H9 (cell line): ENCODE measurements at regions not wholly inside any gene's neighbourhood (a gene's known extent, or its start where the extent isn't known, plus 50 kb on each side); places are given as distances from the start of the nearest gene placed in this dataset.

ENCODE experiments used
- DNase-seq: peaks from one replicate; pipeline ENCODE4 v3.0.0-alpha.2; 2017
- H2AFZ ChIP-seq: one replicate; pipeline ENCODE4 v1.6.1; 2013; ENCODE audit warnings: mild to moderate bottlenecking, low read length, control low read depth, moderate library complexity
- H2AK5ac ChIP-seq: 2 replicates; pipeline ENCODE4 v1.6.1; 2013; ENCODE audit warnings: low read length, control low read depth, mixed read lengths; ENCODE audit not compliant: insufficient read length
- H2BK120ac ChIP-seq: one replicate; pipeline ENCODE4 v1.6.1; 2013; ENCODE audit warnings: low read depth, mild to moderate bottlenecking, low read length, control low read depth, inconsistent platforms; ENCODE audit not compliant: poor library complexity, severe bottlenecking
- H2BK12ac ChIP-seq: 2 replicates; pipeline ENCODE4 v1.6.1; 2013; ENCODE audit warnings: low read length, control low read depth, mixed read lengths, low read depth; ENCODE audit not compliant: insufficient read length
- H2BK15ac ChIP-seq: 2 replicates; pipeline ENCODE4 v1.6.1; 2013; ENCODE audit warnings: low read depth, low read length, control low read depth
- H2BK20ac ChIP-seq: one replicate; pipeline ENCODE4 v1.6.1; 2013; ENCODE audit warnings: low read depth, mild to moderate bottlenecking, low read length, control low read depth, inconsistent platforms; ENCODE audit not compliant: poor library complexity, severe bottlenecking
- H2BK5ac ChIP-seq: 2 replicates; pipeline ENCODE4 v1.6.1; 2013; ENCODE audit warnings: low read length, control low read depth, mixed read lengths; ENCODE audit not compliant: insufficient read length
- H3K14ac ChIP-seq: 2 replicates; pipeline ENCODE4 v1.6.1; 2013; ENCODE audit warnings: low read length, control low read depth; ENCODE audit not compliant: insufficient read depth
- H3K18ac ChIP-seq: 2 replicates; pipeline ENCODE4 v1.6.1; 2013; ENCODE audit warnings: low read depth, mild to moderate bottlenecking, mixed read lengths, low read length, control low read depth; ENCODE audit not compliant: insufficient read length
- H3K23ac ChIP-seq: 2 replicates; pipeline ENCODE4 v1.6.1; 2013; ENCODE audit warnings: low read length, control low read depth, mixed read lengths, low read depth; ENCODE audit not compliant: insufficient read length
- H3K23me2 ChIP-seq: 2 replicates; pipeline ENCODE4 v1.6.1; 2013; ENCODE audit warnings: low read depth, mild to moderate bottlenecking, mixed read lengths, low read length, control low read depth; ENCODE audit not compliant: insufficient read length, poor library complexity, severe bottlenecking
- H3K27ac ChIP-seq: 2 replicates; pipeline ENCODE4 v1.5.1; 2013; ENCODE audit warnings: low read length, control low read depth, mixed read lengths, low read depth; ENCODE audit not compliant: insufficient read length
- H3K27me3 ChIP-seq: 2 replicates; pipeline ENCODE4 v1.6.1; 2013; ENCODE audit warnings: low read length, control low read depth, inconsistent platforms; ENCODE audit not compliant: insufficient read depth
- H3K4ac ChIP-seq: 2 replicates; pipeline ENCODE4 v1.6.1; 2013; ENCODE audit warnings: low read depth, mild to moderate bottlenecking, control low read depth, inconsistent platforms, low read length, moderate library complexity
- H3K4me1 ChIP-seq: 2 replicates; pipeline ENCODE4 v1.6.1; 2013; ENCODE audit warnings: low read length, control low read depth, inconsistent platforms; ENCODE audit not compliant: insufficient read depth
- H3K4me2 ChIP-seq: 2 replicates; pipeline ENCODE4 v1.6.1; 2013; ENCODE audit warnings: low read length, control low read depth, mixed read lengths; ENCODE audit not compliant: insufficient read length, insufficient read depth
- H3K56ac ChIP-seq: 2 replicates; pipeline ENCODE4 v1.6.1; 2013; ENCODE audit warnings: low read depth, mild to moderate bottlenecking, mixed read lengths, low read length, control low read depth; ENCODE audit not compliant: insufficient read length
- H3K79me1 ChIP-seq: 2 replicates; pipeline ENCODE4 v1.6.1; 2013; ENCODE audit warnings: low read depth, mild to moderate bottlenecking, moderate library complexity, low read length, control low read depth, inconsistent platforms; ENCODE audit not compliant: insufficient read depth, poor library complexity, severe bottlenecking
- H3K79me2 ChIP-seq: 2 replicates; pipeline ENCODE4 v1.6.1; 2013; ENCODE audit warnings: low read length, control low read depth, inconsistent platforms; ENCODE audit not compliant: insufficient read depth
- H3K9ac ChIP-seq: 2 replicates; pipeline ENCODE4 v1.6.1; 2013; ENCODE audit warnings: low read length, control low read depth, mixed read lengths; ENCODE audit not compliant: insufficient read length; ENCODE audit errors: extremely low read depth
- H3K9me3 ChIP-seq: one replicate; pipeline ENCODE4 v1.6.1; 2013; ENCODE audit warnings: low read depth, low read length, inconsistent platforms; ENCODE audit not compliant: control insufficient read depth
- H3T11ph ChIP-seq: one replicate; pipeline ENCODE4 v1.6.1; 2013; ENCODE audit warnings: mild to moderate bottlenecking, low read length, control low read depth, inconsistent platforms
- H4K20me1 ChIP-seq: one replicate; pipeline ENCODE4 v1.6.1; 2013; ENCODE audit not compliant: control insufficient read depth, insufficient read length, insufficient read depth
- H4K5ac ChIP-seq: 2 replicates; pipeline ENCODE4 v1.6.1; 2013; ENCODE audit warnings: low read depth, mild to moderate bottlenecking, mixed read lengths, low read length, control low read depth; ENCODE audit not compliant: insufficient read length
- H4K8ac ChIP-seq: replicated peaks from 2 replicates; pipeline ENCODE4 v1.6.1; 2013; ENCODE audit warnings: low read length, control low read depth, mixed read lengths, low read depth; ENCODE audit not compliant: insufficient read length
- H4K91ac ChIP-seq: 2 replicates; pipeline ENCODE4 v1.6.1; 2013; ENCODE audit warnings: low read depth, mild to moderate bottlenecking, moderate library complexity, mixed read lengths, low read length, control low read depth; ENCODE audit not compliant: insufficient read length
- H3K27ac Mint-ChIP-seq, 3 experiments: 2 replicates in 2 of 3; 3 replicates in 1 of 3; pipeline ENCODE4 v1.8.0; 2020 to 2021; ENCODE audit warnings: mixed read lengths in 3 of 3, mild to moderate bottlenecking in 1 of 3, moderate library complexity in 1 of 3
- H3K27me3 Mint-ChIP-seq: 2 replicates; pipeline ENCODE4 v1.8.0; 2021; ENCODE audit warnings: low read depth, mild to moderate bottlenecking, moderate library complexity, mixed read lengths
- H3K36me3 Mint-ChIP-seq, 3 experiments: 2 replicates in 2 of 3; 3 replicates in 1 of 3; pipeline ENCODE4 v1.8.0; 2020 to 2021; ENCODE audit warnings: low read depth in 3 of 3, mixed read lengths in 3 of 3; ENCODE audit not compliant: insufficient read depth in 1 of 3
- H3K4me1 Mint-ChIP-seq, 2 experiments: 2 replicates each; pipeline ENCODE4 v1.8.0; 2020; ENCODE audit warnings: mixed read lengths in 2 of 2
- H3K4me3 Mint-ChIP-seq, 2 experiments: 2 replicates in 1 of 2; 3 replicates in 1 of 2; pipeline ENCODE4 v1.8.0; 2020 to 2021; ENCODE audit warnings: mild to moderate bottlenecking in 2 of 2, mixed read lengths in 2 of 2, moderate library complexity in 1 of 2
- H3K9me3 Mint-ChIP-seq, 2 experiments: 2 replicates in 1 of 2; 3 replicates in 1 of 2; pipeline ENCODE4 v1.8.0; 2020; ENCODE audit warnings: mild to moderate bottlenecking in 2 of 2, mixed read lengths in 2 of 2, moderate library complexity in 1 of 2
- WGBS: extraction: QIAGEN DNeasy Blood & Tissue Kit; methylation state at CpG from one replicate; pipeline ENCODE4 v1.1.7; 2013; ENCODE audit warnings: missing lambda C conversion rate, low lambda C conversion rate, mixed read lengths; ENCODE audit not compliant: insufficient read length; ENCODE audit errors: extremely low coverage; 5-methylcytosine and 5-hydroxymethylcytosine counted together
- TF ChIP-seq, protein P1 (sequence below): fragments of 200-600 bp; sonication (generic); conservative IDR thresholded peaks from 3 replicates; pipeline ENCODE4 v1.8.0; 2021; ENCODE audit warnings: antibody characterized with exemption, mild to moderate bottlenecking

DNA sequence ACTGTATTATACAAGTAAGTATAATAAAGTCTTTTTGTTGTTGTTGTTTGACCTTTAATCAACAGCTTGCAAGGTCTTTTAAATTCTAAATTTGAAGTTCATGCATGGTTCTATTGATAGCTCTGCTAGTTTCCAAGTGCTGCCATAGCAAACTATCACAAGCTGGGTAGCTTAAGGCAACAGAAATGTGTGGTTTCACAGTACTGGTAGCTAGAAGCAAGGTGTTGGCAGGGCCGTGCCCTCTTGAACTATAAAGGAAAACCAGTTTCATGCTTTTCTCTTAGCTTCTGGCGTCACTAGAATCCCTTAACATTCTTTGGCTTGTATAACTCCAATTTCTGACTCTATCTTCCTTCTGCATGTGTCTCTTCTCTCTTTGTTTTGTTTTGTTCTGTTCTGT lies 1021.9 kb upstream of the AUTS2 start:
- no peak overlapping the region for H3K27ac Mint-ChIP-seq
- no peak overlapping the region for H3K4me3 Mint-ChIP-seq
- H3T11ph ChIP-seq = no peak overlapping the region
- no peak overlapping the region for H3K18ac ChIP-seq
- no peaks in the 10 kb centered on the region for H3K79me2 ChIP-seq
- H3K9ac ChIP-seq = no peak overlapping the region
- no peak overlapping the region for H2BK5ac ChIP-seq
- no peak overlapping the region for H2BK120ac ChIP-seq
- no peak overlapping the region for H2AK5ac ChIP-seq
- DNase-seq = no peak
- no peaks in the 10 kb centered on the region for H3K27me3 ChIP-seq
- no peaks in the 10 kb centered on the region for H3K9me3 ChIP-seq
- H3K23me2 ChIP-seq = no peaks in the 10 kb centered on the region
- H2AFZ ChIP-seq = no peak overlapping the region
- no CpG with 5 or more reads among the region's 2 CpGs for WGBS
- no peak overlapping the region for H3K27ac ChIP-seq
- no peaks in the 10 kb centered on the region for H3K79me1 ChIP-seq
- no peaks in the 10 kb centered on the region for H3K4me1 ChIP-seq
- H3K27me3 Mint-ChIP-seq = no peaks in the 10 kb centered on the region; the same call in none of the 2 replicates
- no peak overlapping the region for H2BK20ac ChIP-seq
- no peaks in the 10 kb centered on the region; a peak in 1 of 4 replicates for H3K4me1 Mint-ChIP-seq
- no peaks in the 10 kb centered on the region for H4K20me1 ChIP-seq
- H3K4me2 ChIP-seq = no peak overlapping the region
- H2BK15ac ChIP-seq = no peak overlapping the region
- H3K4ac ChIP-seq = no peak overlapping the region
- H3K23ac ChIP-seq = no peak overlapping the region
- H3K14ac ChIP-seq = no peak overlapping the region
- H2BK12ac ChIP-seq = no peak overlapping the region
- TF ChIP-seq, protein P1, sequence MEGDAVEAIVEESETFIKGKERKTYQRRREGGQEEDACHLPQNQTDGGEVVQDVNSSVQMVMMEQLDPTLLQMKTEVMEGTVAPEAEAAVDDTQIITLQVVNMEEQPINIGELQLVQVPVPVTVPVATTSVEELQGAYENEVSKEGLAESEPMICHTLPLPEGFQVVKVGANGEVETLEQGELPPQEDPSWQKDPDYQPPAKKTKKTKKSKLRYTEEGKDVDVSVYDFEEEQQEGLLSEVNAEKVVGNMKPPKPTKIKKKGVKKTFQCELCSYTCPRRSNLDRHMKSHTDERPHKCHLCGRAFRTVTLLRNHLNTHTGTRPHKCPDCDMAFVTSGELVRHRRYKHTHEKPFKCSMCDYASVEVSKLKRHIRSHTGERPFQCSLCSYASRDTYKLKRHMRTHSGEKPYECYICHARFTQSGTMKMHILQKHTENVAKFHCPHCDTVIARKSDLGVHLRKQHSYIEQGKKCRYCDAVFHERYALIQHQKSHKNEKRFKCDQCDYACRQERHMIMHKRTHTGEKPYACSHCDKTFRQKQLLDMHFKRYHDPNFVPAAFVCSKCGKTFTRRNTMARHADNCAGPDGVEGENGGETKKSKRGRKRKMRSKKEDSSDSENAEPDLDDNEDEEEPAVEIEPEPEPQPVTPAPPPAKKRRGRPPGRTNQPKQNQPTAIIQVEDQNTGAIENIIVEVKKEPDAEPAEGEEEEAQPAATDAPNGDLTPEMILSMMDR = no peak
- no peak overlapping the region for H4K91ac ChIP-seq
- H3K36me3 Mint-ChIP-seq = no peaks in the 10 kb centered on the region
- H4K8ac ChIP-seq = no peak overlapping the region
- H3K9me3 Mint-ChIP-seq = peaks cover 7% of the 10 kb centered on the region in 2 experiments; a peak in 4 of 5 replicates
- H4K5ac ChIP-seq = no peak overlapping the region
- H3K56ac ChIP-seq = no peak overlapping the region
